ENCODE measurements at regions not wholly inside any gene's neighbourhood (a gene's known extent, or its start where the extent isn't known, plus 50 kb on each side); places are given as distances from the start of the nearest gene placed in this dataset.

- no peak overlapping the region for H2AFZ ChIP-seq (ENCODE audit: low read depth)
- H3K9me2 ChIP-seq = no peaks in the 10 kb centered on the region
- H3K4me3 ChIP-seq (ENCODE audit: low read depth in 2 of 2, low read length in 1 of 2) = no peak overlapping the region
- no peak overlapping the region for H3K4me2 ChIP-seq
- H3K9ac ChIP-seq = no peak overlapping the region
- no peaks in the 10 kb centered on the region for H3F3A ChIP-seq (replicated peaks; ENCODE audit: insufficient read depth)
- CTCF ChIA-PET = interaction anchor here (1.2 kb wide), 1 partner anchor 24 kb away, joined by 5 read pairs; no protein-coding TSS in a partner anchor
- no peaks in the 10 kb centered on the region for H3K27me3 ChIP-seq (ENCODE audit: insufficient read depth)
- no peaks in the 10 kb centered on the region for H3K79me2 ChIP-seq (ENCODE audit: insufficient read depth)
- H3K9me3 ChIP-seq = no peaks in the 10 kb centered on the region
- H4K20me1 ChIP-seq (ENCODE audit: insufficient read depth) = no peaks in the 10 kb centered on the region
- TF ChIP-seq USF2 (IDR thresholded peaks at IDR 0.05; ENCODE audit: borderline replicate concordance, low read depth, low read length) = no peak
- TF ChIP-seq RAD21 (IDR thresholded peaks at IDR 0.05; ENCODE audit: low read length) = no peak
- TF ChIP-seq ZBTB33 (IDR thresholded peaks at IDR 0.05; ENCODE audit: borderline replicate concordance, low read depth) = no peak
- no peak for TF ChIP-seq EP300 (IDR thresholded peaks at IDR 0.05; ENCODE audit: borderline replicate concordance in 1 of 2, low read depth in 1 of 2, low read length in 1 of 2)
- no peak for TF ChIP-seq POLR2AphosphoS5 (IDR thresholded peaks at IDR 0.05; ENCODE audit: low read depth, low read length)
- no peaks in the 10 kb centered on the region for H3K36me3 ChIP-seq (replicated peaks in 1 of 2; ENCODE audit: control insufficient read depth in 1 of 2, insufficient read depth in 2 of 2, low read length in 1 of 2)
- WGBS (ENCODE audit: low lambda C conversion rate) = 10% methylated on average over 6 of the region's 6 CpGs
- no peaks in the 10 kb centered on the region; a peak in 1 of 4 replicates for H3K4me1 ChIP-seq (ENCODE audit: control insufficient read depth in 1 of 2, insufficient read depth in 2 of 2, low read depth in 1 of 2, low read length in 1 of 2)
- DNase-seq = no peak
- POLR2A ChIA-PET = no interaction called here
- no peak overlapping the region for H3K27ac ChIP-seq (ENCODE audit: low read depth in 2 of 2, low read length in 1 of 2)
These were observed 175.6 kb upstream of the ZC3H12A start for GRCh38 chr1:37298769-37299168.

- WGBS (ENCODE audit: low lambda C conversion rate) = 60% methylated on average over 5 of the region's 5 CpGs
- H3K27ac ChIP-seq (ENCODE audit: low read depth in 2 of 2, low read length in 1 of 2) = no peak overlapping the region
- no peaks in the 10 kb centered on the region for H3F3A ChIP-seq (replicated peaks; ENCODE audit: insufficient read depth)
- CTCF ChIA-PET = no interaction called here
- H3K4me1 ChIP-seq (ENCODE audit: control insufficient read depth in 1 of 2, insufficient read depth in 2 of 2, low read depth in 1 of 2, low read length in 1 of 2) = no peaks in the 10 kb centered on the region; a peak in 1 of 4 replicates
- H3K27me3 ChIP-seq (ENCODE audit: insufficient read depth) = no peaks in the 10 kb centered on the region
- POLR2A ChIA-PET = no interaction called here
- no peak overlapping the region for H3K9ac ChIP-seq
- H3K9me2 ChIP-seq = no peaks in the 10 kb centered on the region
- no peak overlapping the region for H3K4me2 ChIP-seq
- H3K9me3 ChIP-seq = no peaks in the 10 kb centered on the region
- H3K79me2 ChIP-seq (ENCODE audit: insufficient read depth) = no peaks in the 10 kb centered on the region
- no peaks in the 10 kb centered on the region for H3K36me3 ChIP-seq (replicated peaks in 1 of 2; ENCODE audit: control insufficient read depth in 1 of 2, insufficient read depth in 2 of 2, low read length in 1 of 2)
- H2AFZ ChIP-seq (ENCODE audit: low read depth) = no peak overlapping the region
- no peak overlapping the region for H3K4me3 ChIP-seq (ENCODE audit: low read depth in 2 of 2, low read length in 1 of 2)
- H4K20me1 ChIP-seq (ENCODE audit: insufficient read depth) = no peaks in the 10 kb centered on the region
- DNase-seq = no peak
- TF ChIP-seq CTCF (IDR thresholded peaks at IDR 0.05) (no peak), ZBTB33 (IDR thresholded peaks at IDR 0.05; ENCODE audit: borderline replicate concordance, low read depth) (no peak), ELF1 (IDR thresholded peaks at IDR 0.05) (no peak), JUND (IDR thresholded peaks at IDR 0.05) (no peak), MEF2A (IDR thresholded peaks at IDR 0.05; ENCODE audit: borderline replicate concordance, low read depth) (no peak), MXI1 (IDR thresholded peaks at IDR 0.05; ENCODE audit: low read depth, low read length) (no peak), USF1 (IDR thresholded peaks at IDR 0.05; ENCODE audit: borderline replicate concordance, low read depth) (no peak), SIN3A (IDR thresholded peaks at IDR 0.05; ENCODE audit: borderline replicate concordance, low read depth, low read length) (no peak), YY1 (IDR thresholded peaks at IDR 0.05; ENCODE audit: low read depth) (no peak), IRF3 (IDR thresholded peaks at IDR 0.05; ENCODE audit: low read depth, low read length) (no peak), TAF1 (IDR thresholded peaks at IDR 0.05; ENCODE audit: borderline replicate concordance, low read depth, low read length) (no peak), FOXJ3 (CRISPR knock-in tag; IDR thresholded peaks at IDR 0.05) (no peak), GABPA (IDR thresholded peaks at IDR 0.05; ENCODE audit: low read depth) (no peak), GATA2 (CRISPR knock-in tag; IDR thresholded peaks at IDR 0.05) (no peak), RXRA (IDR thresholded peaks at IDR 0.05; ENCODE audit: borderline replicate concordance, low read depth) (no peak)
These were observed 175.2 kb upstream of the ZC3H12A start for GRCh38 chr1:37299216-37299615.

All from SK-N-SH (cell line).